Nephron progenitor cell (in vitro differentiated cells): ENCODE measurements at regions not wholly inside any gene's neighbourhood (a gene's known extent, or its start where the extent isn't known, plus 50 kb on each side); places are given as distances from the start of the nearest gene placed in this dataset.

Experiments used
- DNase-seq: peaks from one replicate; pipeline ENCODE4 v3.0.0; 2021
- H3K27ac Mint-ChIP-seq: 2 replicates; pipeline ENCODE4 v1.8.0; 2021; ENCODE audit warnings: mild to moderate bottlenecking, moderate library complexity, mixed read lengths
- H3K27me3 Mint-ChIP-seq: 2 replicates; pipeline ENCODE4 v1.8.0; 2021; ENCODE audit warnings: mild to moderate bottlenecking, low read depth, mixed read lengths; ENCODE audit not compliant: poor library complexity
- H3K36me3 Mint-ChIP-seq: 2 replicates; pipeline ENCODE4 v1.8.0; 2021; ENCODE audit warnings: low read depth, mixed read lengths
- H3K4me1 Mint-ChIP-seq: 2 replicates; pipeline ENCODE4 v1.8.0; 2021; ENCODE audit warnings: mixed read lengths
- H3K4me3 Mint-ChIP-seq: 2 replicates; pipeline ENCODE4 v1.8.0; 2021; ENCODE audit warnings: mild to moderate bottlenecking, moderate library complexity, mixed read lengths
- H3K9me3 Mint-ChIP-seq: 2 replicates; pipeline ENCODE4 v1.8.0; 2021; ENCODE audit warnings: mild to moderate bottlenecking, moderate library complexity, mixed read lengths
- TF ChIP-seq, protein P1 (sequence below): fragments of 200-600 bp; sonication (generic); IDR thresholded peaks from 2 replicates; pipeline ENCODE4 v1.5.0; 2021; ENCODE audit warnings: antibody characterized with exemption

DNA sequence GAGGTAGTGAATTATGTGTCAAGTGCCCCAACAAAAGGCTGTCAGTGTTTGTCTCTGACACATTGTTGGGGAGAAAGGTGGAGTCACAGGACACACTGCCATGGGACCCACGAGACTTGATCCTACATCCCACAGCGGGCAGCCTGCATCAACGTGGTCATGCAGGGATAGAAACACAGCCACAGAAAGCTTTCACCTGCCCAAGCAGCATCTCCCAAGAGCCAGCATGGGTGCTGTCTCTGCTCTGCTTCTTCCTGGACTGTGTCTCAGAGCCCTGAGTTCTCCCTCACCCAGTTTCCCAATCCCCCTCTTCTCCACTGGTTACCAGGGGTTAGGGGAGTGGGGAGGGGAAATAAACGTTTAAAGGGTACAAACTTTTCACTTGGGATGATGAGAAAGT lies 97.2 kb downstream of the VPREB1 start:
- no peak overlapping the region for H3K4me3 Mint-ChIP-seq
- peaks cover 72% of the 10 kb centered on the region for H3K27me3 Mint-ChIP-seq
- no peak overlapping the region for H3K27ac Mint-ChIP-seq
- no peaks in the 10 kb centered on the region for H3K36me3 Mint-ChIP-seq
- peaks cover 12% of the 10 kb centered on the region for H3K9me3 Mint-ChIP-seq
- no peaks in the 10 kb centered on the region for H3K4me1 Mint-ChIP-seq
- TF ChIP-seq, protein P1, sequence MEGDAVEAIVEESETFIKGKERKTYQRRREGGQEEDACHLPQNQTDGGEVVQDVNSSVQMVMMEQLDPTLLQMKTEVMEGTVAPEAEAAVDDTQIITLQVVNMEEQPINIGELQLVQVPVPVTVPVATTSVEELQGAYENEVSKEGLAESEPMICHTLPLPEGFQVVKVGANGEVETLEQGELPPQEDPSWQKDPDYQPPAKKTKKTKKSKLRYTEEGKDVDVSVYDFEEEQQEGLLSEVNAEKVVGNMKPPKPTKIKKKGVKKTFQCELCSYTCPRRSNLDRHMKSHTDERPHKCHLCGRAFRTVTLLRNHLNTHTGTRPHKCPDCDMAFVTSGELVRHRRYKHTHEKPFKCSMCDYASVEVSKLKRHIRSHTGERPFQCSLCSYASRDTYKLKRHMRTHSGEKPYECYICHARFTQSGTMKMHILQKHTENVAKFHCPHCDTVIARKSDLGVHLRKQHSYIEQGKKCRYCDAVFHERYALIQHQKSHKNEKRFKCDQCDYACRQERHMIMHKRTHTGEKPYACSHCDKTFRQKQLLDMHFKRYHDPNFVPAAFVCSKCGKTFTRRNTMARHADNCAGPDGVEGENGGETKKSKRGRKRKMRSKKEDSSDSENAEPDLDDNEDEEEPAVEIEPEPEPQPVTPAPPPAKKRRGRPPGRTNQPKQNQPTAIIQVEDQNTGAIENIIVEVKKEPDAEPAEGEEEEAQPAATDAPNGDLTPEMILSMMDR, result no peak
- DNase-seq, result no peak

DNA sequence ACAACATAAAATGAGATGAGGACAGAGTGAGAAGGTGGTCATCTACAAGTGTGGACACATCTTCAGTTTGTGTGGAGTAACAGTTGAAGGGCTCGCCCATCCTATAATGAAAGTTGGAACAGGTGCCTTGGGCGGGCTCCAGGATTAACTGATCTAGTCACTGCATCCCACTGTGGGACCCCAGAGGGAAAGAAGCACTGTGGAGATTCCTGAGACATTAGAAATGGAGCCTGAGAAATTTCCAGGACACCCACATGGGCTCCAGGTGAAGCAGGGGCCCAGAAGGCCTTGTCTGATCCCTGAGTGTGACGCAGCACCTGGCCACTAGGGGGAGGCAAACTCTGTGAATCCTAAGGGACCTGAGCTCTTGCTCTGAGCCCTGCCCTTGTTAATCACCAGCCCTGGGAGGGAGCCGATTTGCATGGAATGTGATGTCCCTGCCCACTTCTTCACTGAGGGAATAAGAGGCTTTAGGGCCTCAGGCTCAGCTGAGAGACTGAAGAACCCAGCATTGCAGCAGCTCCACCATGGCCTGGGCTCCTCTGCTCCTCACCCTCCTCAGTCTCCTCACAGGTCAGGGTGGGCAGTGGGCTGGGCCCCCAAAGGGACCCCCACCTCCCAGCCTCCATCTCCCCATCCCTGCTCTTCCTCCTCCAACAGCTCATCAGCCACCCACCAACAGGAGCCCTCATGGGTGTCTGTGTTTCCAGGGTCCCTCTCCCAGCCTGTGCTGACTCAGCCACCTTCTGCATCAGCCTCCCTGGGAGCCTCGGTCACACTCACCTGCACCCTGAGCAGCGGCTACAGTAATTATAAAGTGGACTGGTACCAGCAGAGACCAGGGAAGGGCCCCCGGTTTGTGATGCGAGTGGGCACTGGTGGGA lies 98.4 kb downstream of the VPREB1 start:
- Mint-ChIP-seq H3K4me1 (no peaks in the 10 kb centered on the region), H3K9me3 (peaks cover 3% of the 10 kb centered on the region), H3K4me3 (no peak overlapping the region), H3K36me3 (no peaks in the 10 kb centered on the region), H3K27ac (no peak overlapping the region), H3K27me3 (peaks cover 69% of the 10 kb centered on the region)
- DNase-seq, result peak; percentile 82
- TF ChIP-seq, protein P1, result peak; percentile 87

DNA sequence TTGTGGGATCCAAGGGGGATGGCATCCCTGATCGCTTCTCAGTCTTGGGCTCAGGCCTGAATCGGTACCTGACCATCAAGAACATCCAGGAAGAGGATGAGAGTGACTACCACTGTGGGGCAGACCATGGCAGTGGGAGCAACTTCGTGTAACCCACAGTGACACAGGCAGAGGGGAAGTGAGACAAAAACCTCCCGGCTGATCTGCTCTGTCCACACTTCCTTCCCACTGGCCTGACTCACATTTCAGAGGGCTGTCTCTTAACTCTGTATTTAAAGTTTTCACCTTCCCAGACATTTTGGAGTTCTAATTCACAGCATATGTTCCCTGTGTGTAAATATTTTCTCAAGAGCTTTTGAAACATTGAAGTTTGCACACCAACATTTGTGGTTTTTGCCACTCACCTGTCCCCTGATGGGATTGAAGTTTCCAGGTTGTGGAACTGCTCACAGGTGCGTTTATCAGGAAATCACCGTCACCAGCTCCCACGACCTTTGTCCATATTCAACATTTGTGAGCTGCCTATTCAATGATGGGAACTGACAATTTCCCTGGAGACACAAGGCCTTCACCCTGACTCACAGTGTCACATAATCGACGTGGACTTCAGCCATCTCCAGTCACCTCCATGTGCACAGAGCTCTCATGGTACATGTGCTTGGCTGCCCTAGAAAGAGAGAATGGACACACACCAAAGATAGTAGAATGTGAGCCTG lies 99.2 kb downstream of the VPREB1 start:
- TF ChIP-seq, protein P1, result no peak
- Mint-ChIP-seq H3K4me3 (no peak overlapping the region), H3K27ac (no peak overlapping the region), H3K9me3 (no peaks in the 10 kb centered on the region), H3K4me1 (peaks cover 6% of the 10 kb centered on the region), H3K36me3 (no peaks in the 10 kb centered on the region), H3K27me3 (peaks cover 67% of the 10 kb centered on the region)
- no peak for DNase-seq

DNA sequence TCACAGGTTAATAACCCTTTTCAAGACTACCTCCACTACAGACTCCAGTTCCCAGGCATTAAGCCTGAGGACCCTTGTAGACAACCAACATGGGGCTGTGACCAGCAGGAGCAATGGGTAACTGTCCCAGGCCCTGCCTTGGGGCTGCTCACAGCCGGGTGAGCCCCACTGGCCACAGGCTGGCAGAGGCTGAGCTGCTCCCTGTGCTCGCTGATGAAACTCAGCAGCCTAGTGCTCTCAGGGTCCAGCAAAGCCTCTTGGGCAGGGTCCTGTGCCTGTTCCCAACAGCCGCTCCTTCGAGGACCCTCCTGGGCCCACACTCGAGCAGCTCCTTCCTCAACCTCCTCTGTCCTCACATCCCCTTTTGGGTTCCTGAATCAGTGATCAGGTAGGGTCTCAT lies 99.8 kb downstream of the VPREB1 start:
- DNase-seq, result no peak
- Mint-ChIP-seq H3K4me3 (no peak overlapping the region), H3K27me3 (peaks cover 67% of the 10 kb centered on the region), H3K4me1 (peaks cover 13% of the 10 kb centered on the region), H3K36me3 (no peaks in the 10 kb centered on the region), H3K27ac (no peak overlapping the region), H3K9me3 (no peaks in the 10 kb centered on the region)
- TF ChIP-seq, protein P1, result no peak

DNA sequence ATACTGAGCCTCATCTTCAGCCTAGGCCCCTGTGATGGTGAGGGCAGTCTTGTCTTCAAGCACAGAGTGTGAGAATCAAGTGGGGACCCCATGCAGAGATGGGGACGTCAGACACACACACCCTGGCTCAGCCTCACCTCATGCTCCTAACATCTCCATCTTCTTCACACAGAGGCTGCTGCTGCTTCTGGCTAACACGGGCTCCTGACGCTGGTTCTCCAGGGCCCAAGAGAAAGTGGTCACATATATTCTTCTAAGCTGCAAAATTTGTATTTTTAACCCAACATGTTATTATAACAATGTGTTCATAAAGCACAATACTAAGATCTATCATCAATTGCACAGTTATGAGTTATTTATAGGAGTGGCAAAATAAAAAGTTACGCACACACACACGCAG lies 101.2 kb downstream of the VPREB1 start:
- H3K4me3 Mint-ChIP-seq, result no peak overlapping the region
- TF ChIP-seq, protein P1, result no peak
- H3K36me3 Mint-ChIP-seq, result no peaks in the 10 kb centered on the region
- H3K9me3 Mint-ChIP-seq, result no peaks in the 10 kb centered on the region
- H3K4me1 Mint-ChIP-seq, result peaks cover 15% of the 10 kb centered on the region
- no peak for DNase-seq
- peaks cover 67% of the 10 kb centered on the region for H3K27me3 Mint-ChIP-seq
- H3K27ac Mint-ChIP-seq, result no peak overlapping the region
